CD14-positive monocyte (primary cell): ENCODE measurements at regions not wholly inside any gene's neighbourhood (a gene's known extent, or its start where the extent isn't known, plus 50 kb on each side); places are given as distances from the start of the nearest gene placed in this dataset.

Experiments used
- DNase-seq, 3 donors: peaks; one replicate each; pipeline ENCODE4 v3.0.0-alpha.2; 2011 to 2022
- H2AFZ ChIP-seq: 2 replicates; pipeline ENCODE4 v1.6.0; 2012; ENCODE audit warnings: mild to moderate bottlenecking, low read depth, low read length, inconsistent platforms; ENCODE audit not compliant: insufficient read depth, poor library complexity, severe bottlenecking
- H3K27ac ChIP-seq, 2 donors: 1 replicate in 1 of 2; 2 replicates in 1 of 2; pipeline ENCODE4 v1.5.1; 2012 to 2013; ENCODE audit warnings: low read length in 2 of 2, control low read depth in 1 of 2, inconsistent platforms in 1 of 2, low read depth in 1 of 2, mild to moderate bottlenecking in 1 of 2
- H3K27me3 ChIP-seq, 2 donors: one replicate each; pipeline versions ENCODE4 v1.6.0 to v1.6.1; 2011 to 2013; ENCODE audit warnings: low read length in 2 of 2; ENCODE audit not compliant: control insufficient read depth in 2 of 2, insufficient read depth in 2 of 2
- H3K36me3 ChIP-seq, 2 donors: replicated peaks in 1 of 2; 1 replicate in 1 of 2; 2 replicates in 1 of 2; pipeline versions ENCODE4 v1.5.1 to v1.6.1; 2012 to 2013; ENCODE audit warnings: low read length in 2 of 2, control low read depth in 1 of 2, inconsistent platforms in 1 of 2, mild to moderate bottlenecking in 1 of 2; ENCODE audit not compliant: insufficient read depth in 2 of 2, control insufficient read depth in 1 of 2
- H3K4me1 ChIP-seq, 2 donors: 1 replicate in 1 of 2; 2 replicates in 1 of 2; pipeline versions ENCODE4 v1.5.1 to v1.6.1; 2012 to 2013; ENCODE audit warnings: low read length in 2 of 2, control low read depth in 1 of 2, inconsistent platforms in 1 of 2, mild to moderate bottlenecking in 1 of 2, moderate library complexity in 1 of 2; ENCODE audit not compliant: insufficient read depth in 2 of 2, control insufficient read depth in 1 of 2
- H3K4me2 ChIP-seq: replicated peaks from 2 replicates; pipeline ENCODE3; 2012; ENCODE audit warnings: low read length, moderate library complexity, mild to moderate bottlenecking; ENCODE audit not compliant: poor library complexity, severe bottlenecking; ENCODE audit errors: extremely low read depth
- H3K4me3 ChIP-seq, 3 experiments: fragments of 200-600 bp in 1 of 3; sonication (generic) in 1 of 3; replicated peaks in 1 of 3; 1 replicate in 2 of 3; 2 replicates in 1 of 3; pipeline ENCODE4 v1.5.1; 2011 to 2013; ENCODE audit warnings: low read length in 3 of 3, mild to moderate bottlenecking in 3 of 3, control low read depth in 2 of 3, low read depth in 2 of 3, inconsistent platforms in 1 of 3, moderate library complexity in 1 of 3
- H3K79me2 ChIP-seq: 2 replicates; pipeline ENCODE4 v1.6.0; 2012; ENCODE audit warnings: mild to moderate bottlenecking, control low read depth, inconsistent platforms, low read length, moderate library complexity; ENCODE audit not compliant: insufficient read depth
- H3K9ac ChIP-seq: 2 replicates; pipeline ENCODE4 v1.6.0; 2017; ENCODE audit warnings: low read length, mild to moderate bottlenecking; ENCODE audit not compliant: insufficient read depth, poor library complexity, severe bottlenecking
- H3K9me3 ChIP-seq, 2 donors: replicated peaks in 1 of 2; 1 replicate in 1 of 2; 2 replicates in 1 of 2; pipeline versions ENCODE4 v1.5.1 to v1.6.1; 2012 to 2013; ENCODE audit warnings: low read length in 2 of 2, control low read depth in 1 of 2; ENCODE audit not compliant: control insufficient read depth in 1 of 2, insufficient read depth in 1 of 2
- H4K20me1 ChIP-seq: 2 replicates; pipeline ENCODE4 v1.6.0; 2012; ENCODE audit warnings: mild to moderate bottlenecking, low read length, control low read depth, moderate library complexity; ENCODE audit not compliant: insufficient read depth
- H3K27ac Mint-ChIP-seq, 7 donors: one replicate each; pipeline ENCODE4 v1.8.0; 2020; ENCODE audit warnings: mild to moderate bottlenecking in 7 of 7, mixed read lengths in 7 of 7, moderate library complexity in 6 of 7, inconsistent platforms in 2 of 7
- H3K27me3 Mint-ChIP-seq, 3 donors: one replicate each; pipeline ENCODE4 v1.8.0; 2021 to 2022; ENCODE audit warnings: low read depth in 3 of 3, mild to moderate bottlenecking in 3 of 3, mixed read lengths in 3 of 3, moderate library complexity in 3 of 3, inconsistent platforms in 1 of 3
- H3K36me3 Mint-ChIP-seq, 2 donors: one replicate each; pipeline ENCODE4 v1.8.0; 2020; ENCODE audit warnings: mixed read lengths in 2 of 2, inconsistent platforms in 1 of 2, mild to moderate bottlenecking in 1 of 2
- H3K4me1 Mint-ChIP-seq: one replicate; pipeline ENCODE4 v1.8.0; 2020; ENCODE audit warnings: mild to moderate bottlenecking, mixed read lengths
- H3K4me3 Mint-ChIP-seq, 2 donors: one replicate each; pipeline ENCODE4 v1.8.0; 2020; ENCODE audit warnings: mild to moderate bottlenecking in 2 of 2, mixed read lengths in 2 of 2, moderate library complexity in 1 of 2
- H3K9me3 Mint-ChIP-seq, 7 donors: one replicate each; pipeline ENCODE4 v1.8.0; 2020 to 2022; ENCODE audit warnings: mixed read lengths in 7 of 7, mild to moderate bottlenecking in 6 of 7, moderate library complexity in 6 of 7, inconsistent platforms in 2 of 7
- CTCF ChIP-seq: fragments of 200-600 bp; IDR thresholded peaks from one replicate; pipeline ENCODE4 v1.8.0; 2022; ENCODE audit warnings: antibody characterized with exemption, mild to moderate bottlenecking
- WGBS: methylation state at CpG from one replicate; pipeline ENCODE4 v1.1.5; 2013; ENCODE audit warnings: missing lambda C conversion rate; ENCODE audit not compliant: insufficient coverage; 5-methylcytosine and 5-hydroxymethylcytosine counted together
- intact Hi-C, 2 donors: fragments of 100-400 bp; cut with micrococcal nuclease; formaldehyde crosslinking; loops; one replicate each; pipeline versions ENCODE4 v1.15.0 to v1.15.1; 2023

- peaks cover 0 to 5% (median 1%) of the 10 kb centered on the region in 7 donors for H3K9me3 Mint-ChIP-seq
- 91% methylated on average over 4 of the region's 7 CpGs for WGBS
- Histone ChIP-seq H3K4me1 (no peaks in the 10 kb centered on the region), H2AFZ (no peak overlapping the region), H3K9me3 (peaks cover 0 to 3% of the 10 kb centered on the region in 2 donors), H3K9ac (no peak overlapping the region), H3K27me3 (no peaks in the 10 kb centered on the region), H4K20me1 (no peaks in the 10 kb centered on the region), H3K4me2 (no peak overlapping the region), H3K27ac (no peak overlapping the region), H3K4me3 (no peak overlapping the region), H3K36me3 (no peaks in the 10 kb centered on the region), H3K79me2 (no peaks in the 10 kb centered on the region)
- no peak overlapping the region for H3K4me3 Mint-ChIP-seq
- intact Hi-C loops, result no loop called here
- no peak for TF ChIP-seq CTCF
- H3K36me3 Mint-ChIP-seq, result no peaks in the 10 kb centered on the region
- H3K27me3 Mint-ChIP-seq, result peaks cover 2 to 6% (median 2%) of the 10 kb centered on the region in 3 donors
- no peaks in the 10 kb centered on the region for H3K4me1 Mint-ChIP-seq
- H3K27ac Mint-ChIP-seq, result no peak overlapping the region
- no peak for DNase-seq
These were observed 159.4 kb downstream of the FAXC start for GRCh38 chr6:99189823-99190721.

GRCh38 chr6:99187429-99187828 is 162.0 kb downstream of the FAXC start:
- Mint-ChIP-seq H3K4me3 (no peak overlapping the region), H3K27ac (no peak overlapping the region), H3K36me3 (no peaks in the 10 kb centered on the region), H3K27me3 (peaks cover 0 to 6% (median 2%) of the 10 kb centered on the region in 3 donors), H3K4me1 (no peaks in the 10 kb centered on the region), H3K9me3 (peaks cover 0 to 7% (median 2%) of the 10 kb centered on the region in 7 donors)
- Histone ChIP-seq H3K4me2 (no peak overlapping the region), H2AFZ (no peak overlapping the region), H3K27ac (no peak overlapping the region), H4K20me1 (no peaks in the 10 kb centered on the region), H3K4me3 (no peak overlapping the region), H3K9ac (no peak overlapping the region), H3K4me1 (no peaks in the 10 kb centered on the region), H3K36me3 (no peaks in the 10 kb centered on the region), H3K9me3 (peaks cover 0 to 3% of the 10 kb centered on the region in 2 donors), H3K27me3 (no peaks in the 10 kb centered on the region), H3K79me2 (no peaks in the 10 kb centered on the region)
- DNase-seq, result no peak
- WGBS, result no CpG with 5 or more reads among the region's 2 CpGs
- no peak for TF ChIP-seq CTCF
- intact Hi-C loops, result no loop called here
